MCF 10A (cell line): ENCODE measurements at regions not wholly inside any gene's neighbourhood (a gene's known extent, or its start where the extent isn't known, plus 50 kb on each side); places are given as distances from the start of the nearest gene placed in this dataset.

Experiments
- BruUV-seq: library from RNA; stranded (reverse); fragments of 400-500 nt; replicated peaks from 2 replicates; lab custom pipeline; 2021; lab: Mats Ljungman, UMichigan
- CTCF ChIA-PET: fragments of 300-600 bp; sonication (Branson Sonifier 250); formaldehyde crosslinking; extraction: SDS; loops from one replicate; lab custom pipeline; 2021; ENCODE audit warnings: antibody characterized with exemption, inconsistent platforms; lab: Yijun Ruan, JAX
- POLR2A ChIA-PET: fragments of 300-600, 350-650 bp; sonication (Branson Sonifier 250); formaldehyde crosslinking; extraction: SDS; loops from one replicate; lab custom pipeline; 2020; ENCODE audit warnings: antibody characterized with exemption, inconsistent platforms; lab: Yijun Ruan, JAX
- DNase-seq: peaks from one replicate; pipeline ENCODE4 v3.0.0-alpha.2; 2018; ENCODE audit not compliant: unreplicated experiment
- H3K27ac Mint-ChIP-seq: one replicate; pipeline ENCODE4 v1.8.0; 2022; ENCODE audit warnings: mild to moderate bottlenecking, low read depth, mixed read lengths; ENCODE audit not compliant: unreplicated experiment
- H3K27me3 Mint-ChIP-seq: one replicate; pipeline ENCODE4 v1.8.0; 2022; ENCODE audit warnings: mixed read lengths; ENCODE audit not compliant: insufficient read depth, unreplicated experiment
- H3K36me3 Mint-ChIP-seq: one replicate; pipeline ENCODE4 v1.8.0; 2022; ENCODE audit warnings: mild to moderate bottlenecking, moderate library complexity, mixed read lengths; ENCODE audit not compliant: insufficient read depth, unreplicated experiment
- H3K4me1 Mint-ChIP-seq: one replicate; pipeline ENCODE4 v1.8.0; 2022; ENCODE audit warnings: mixed read lengths; ENCODE audit not compliant: insufficient read depth, unreplicated experiment
- H3K4me3 Mint-ChIP-seq: one replicate; pipeline ENCODE4 v1.8.0; 2022; ENCODE audit warnings: mild to moderate bottlenecking, moderate library complexity, mixed read lengths; ENCODE audit not compliant: unreplicated experiment
- H3K9me3 Mint-ChIP-seq: one replicate; pipeline ENCODE4 v1.8.0; 2022; ENCODE audit warnings: mixed read lengths; ENCODE audit not compliant: unreplicated experiment
- intact Hi-C: fragments of 100-400 bp; cut with micrococcal nuclease; formaldehyde crosslinking; loops from 2 replicates; pipeline ENCODE4 v1.14.1; 2022
- TF ChIP-seq, protein P1 (sequence below): fragments of 200-600 bp; IDR thresholded peaks from one replicate; pipeline ENCODE4 v1.8.0; 2022; ENCODE audit warnings: antibody characterized with exemption, mild to moderate bottlenecking; ENCODE audit not compliant: unreplicated experiment

DNA sequence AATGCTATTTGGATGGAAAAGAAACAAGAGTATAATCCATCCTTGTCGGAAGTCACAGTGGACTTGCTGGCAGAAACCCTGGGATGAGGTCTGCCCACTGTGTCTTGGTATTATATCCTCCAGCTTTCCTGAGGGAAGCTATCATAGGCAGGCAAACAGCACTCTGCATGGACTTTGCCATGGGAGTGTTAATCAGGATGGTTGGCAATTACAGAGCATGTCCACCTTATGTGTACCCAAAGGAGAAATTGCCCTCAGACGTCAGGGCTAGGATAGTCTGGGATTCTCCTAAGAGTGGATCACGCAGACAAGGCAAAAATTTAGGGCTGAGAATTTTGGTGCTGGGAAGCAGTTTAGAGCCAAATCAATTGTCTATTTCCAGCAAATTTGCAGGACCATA, 184.9 kb upstream of the ESRRG start:
- no peak for DNase-seq
- Mint-ChIP-seq H3K36me3 (no peaks in the 10 kb centered on the region), H3K27ac (no peak overlapping the region), H3K4me3 (no peak overlapping the region), H3K4me1 (peaks cover 43% of the 10 kb centered on the region), H3K9me3 (no peaks in the 10 kb centered on the region), H3K27me3 (no peaks in the 10 kb centered on the region)
- BruUV-seq: no TSS peak
- TF ChIP-seq, protein P1, sequence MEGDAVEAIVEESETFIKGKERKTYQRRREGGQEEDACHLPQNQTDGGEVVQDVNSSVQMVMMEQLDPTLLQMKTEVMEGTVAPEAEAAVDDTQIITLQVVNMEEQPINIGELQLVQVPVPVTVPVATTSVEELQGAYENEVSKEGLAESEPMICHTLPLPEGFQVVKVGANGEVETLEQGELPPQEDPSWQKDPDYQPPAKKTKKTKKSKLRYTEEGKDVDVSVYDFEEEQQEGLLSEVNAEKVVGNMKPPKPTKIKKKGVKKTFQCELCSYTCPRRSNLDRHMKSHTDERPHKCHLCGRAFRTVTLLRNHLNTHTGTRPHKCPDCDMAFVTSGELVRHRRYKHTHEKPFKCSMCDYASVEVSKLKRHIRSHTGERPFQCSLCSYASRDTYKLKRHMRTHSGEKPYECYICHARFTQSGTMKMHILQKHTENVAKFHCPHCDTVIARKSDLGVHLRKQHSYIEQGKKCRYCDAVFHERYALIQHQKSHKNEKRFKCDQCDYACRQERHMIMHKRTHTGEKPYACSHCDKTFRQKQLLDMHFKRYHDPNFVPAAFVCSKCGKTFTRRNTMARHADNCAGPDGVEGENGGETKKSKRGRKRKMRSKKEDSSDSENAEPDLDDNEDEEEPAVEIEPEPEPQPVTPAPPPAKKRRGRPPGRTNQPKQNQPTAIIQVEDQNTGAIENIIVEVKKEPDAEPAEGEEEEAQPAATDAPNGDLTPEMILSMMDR: no peak
- intact Hi-C loops: no loop called here
- POLR2A ChIA-PET: no interaction called here
- CTCF ChIA-PET: interaction anchor here (0.6 to 0.7 kb wide), 3 partner anchors 15 to 1213 kb away, joined by 3 to 4 read pairs (median 4); no protein-coding TSS in a partner anchor

DNA sequence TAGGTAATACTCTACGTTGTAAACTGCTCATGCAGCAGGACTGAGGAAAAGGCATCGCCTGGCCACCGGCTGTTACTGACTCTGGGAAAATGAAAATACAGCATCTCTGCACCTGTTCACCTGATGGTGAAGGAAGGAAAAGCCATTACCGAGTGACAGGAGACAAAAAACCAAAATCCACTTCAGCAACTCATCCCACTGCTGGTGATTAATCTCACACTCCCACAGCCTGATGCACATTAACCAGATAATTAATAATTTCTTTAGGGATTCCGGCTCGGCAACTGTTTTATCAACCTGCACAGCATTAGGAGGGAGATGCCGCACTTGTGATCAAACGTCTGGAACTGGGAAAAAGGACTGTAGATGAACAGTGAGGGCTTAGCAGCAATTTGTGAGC, 183.9 kb upstream of the ESRRG start:
- H3K27me3 Mint-ChIP-seq: no peaks in the 10 kb centered on the region
- TF ChIP-seq, protein P1: no peak
- POLR2A ChIA-PET: interaction anchor here (0.7 kb wide), 1 partner anchor 8 kb away, joined by 3 read pairs; no protein-coding TSS in a partner anchor
- H3K4me3 Mint-ChIP-seq: no peak overlapping the region
- no peak overlapping the region for H3K27ac Mint-ChIP-seq
- no peaks in the 10 kb centered on the region for H3K9me3 Mint-ChIP-seq
- DNase-seq: no peak
- BruUV-seq: no TSS peak
- CTCF ChIA-PET: interaction anchor here (0.7 kb wide), 1 partner anchor 420 kb away, joined by 3 read pairs; no protein-coding TSS in a partner anchor
- H3K36me3 Mint-ChIP-seq: no peaks in the 10 kb centered on the region
- intact Hi-C loops: no loop called here
- peaks cover 50% of the 10 kb centered on the region for H3K4me1 Mint-ChIP-seq

DNA sequence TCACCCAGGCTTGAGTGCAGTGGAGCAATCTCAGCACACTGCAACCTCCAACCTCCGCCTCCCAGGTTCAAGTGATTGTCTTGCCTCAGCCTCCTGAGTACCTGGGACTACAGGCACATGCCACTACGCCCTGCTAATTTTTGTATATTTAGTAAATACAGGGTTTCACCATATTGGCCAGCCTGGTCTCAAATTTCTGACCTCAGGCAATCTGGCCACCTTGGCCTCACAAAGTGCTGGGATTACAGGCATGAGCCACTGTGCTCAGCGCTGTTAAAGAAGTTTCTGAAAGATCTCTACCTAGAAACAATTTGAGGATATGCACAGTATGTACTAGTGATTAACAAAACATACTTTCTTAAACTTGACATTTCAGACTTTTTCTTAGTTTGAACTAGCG, 182.6 kb upstream of the ESRRG start:
- no peaks in the 10 kb centered on the region for H3K36me3 Mint-ChIP-seq
- intact Hi-C loops: no loop called here
- TF ChIP-seq, protein P1: no peak
- H3K9me3 Mint-ChIP-seq: no peaks in the 10 kb centered on the region
- no peak overlapping the region for H3K4me3 Mint-ChIP-seq
- DNase-seq: peak; percentile 21
- H3K27me3 Mint-ChIP-seq: no peaks in the 10 kb centered on the region
- no TSS peak for BruUV-seq
- ChIA-PET POLR2A (interaction anchor here (0.5 kb wide), 1 partner anchor 251 kb away, joined by 4 read pairs; no protein-coding TSS in a partner anchor), CTCF (interaction anchor here (0.6 to 0.8 kb wide), 2 partner anchors 49 to 1126 kb away, joined by 4 read pairs; no protein-coding TSS in a partner anchor)
- peaks cover 50% of the 10 kb centered on the region for H3K4me1 Mint-ChIP-seq
- H3K27ac Mint-ChIP-seq: peak overlapping the region; percentile 29

DNA sequence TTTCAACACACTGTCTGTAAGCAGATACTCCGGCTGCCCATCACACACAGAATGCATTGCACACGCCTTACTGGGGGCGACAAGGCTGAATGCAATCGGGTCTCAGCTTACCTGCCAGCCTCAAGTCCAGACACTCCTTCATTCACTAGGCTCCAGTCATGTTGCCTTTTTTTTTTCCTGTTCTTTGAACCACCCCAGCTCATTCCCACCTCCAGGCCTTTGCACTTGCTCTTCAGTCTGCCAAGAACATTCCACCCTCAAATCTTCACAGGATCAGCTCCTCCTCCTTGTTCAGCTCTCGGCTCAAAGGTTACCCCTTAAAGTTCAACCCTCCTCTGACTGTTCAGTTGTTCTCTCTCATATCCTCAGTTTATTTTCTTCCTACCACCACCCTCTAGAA, 181.9 kb upstream of the ESRRG start:
- ChIA-PET POLR2A (no interaction called here), CTCF (interaction anchor here (0.8 to 1.1 kb wide), 2 partner anchors 8 to 48 kb away, joined by 3 to 4 read pairs; no protein-coding TSS in a partner anchor)
- H3K4me1 Mint-ChIP-seq: peaks cover 47% of the 10 kb centered on the region
- BruUV-seq: no TSS peak
- TF ChIP-seq, protein P1: no peak
- H3K4me3 Mint-ChIP-seq: no peak overlapping the region
- intact Hi-C loops: no loop called here
- no peaks in the 10 kb centered on the region for H3K9me3 Mint-ChIP-seq
- peak overlapping the region; percentile 29 for H3K27ac Mint-ChIP-seq
- no peaks in the 10 kb centered on the region for H3K36me3 Mint-ChIP-seq
- DNase-seq: no peak
- no peaks in the 10 kb centered on the region for H3K27me3 Mint-ChIP-seq
